ENCODE measurements at regions not wholly inside any gene's neighbourhood (a gene's known extent, or its start where the extent isn't known, plus 50 kb on each side); places are given as distances from the start of the nearest gene placed in this dataset.

DNA sequence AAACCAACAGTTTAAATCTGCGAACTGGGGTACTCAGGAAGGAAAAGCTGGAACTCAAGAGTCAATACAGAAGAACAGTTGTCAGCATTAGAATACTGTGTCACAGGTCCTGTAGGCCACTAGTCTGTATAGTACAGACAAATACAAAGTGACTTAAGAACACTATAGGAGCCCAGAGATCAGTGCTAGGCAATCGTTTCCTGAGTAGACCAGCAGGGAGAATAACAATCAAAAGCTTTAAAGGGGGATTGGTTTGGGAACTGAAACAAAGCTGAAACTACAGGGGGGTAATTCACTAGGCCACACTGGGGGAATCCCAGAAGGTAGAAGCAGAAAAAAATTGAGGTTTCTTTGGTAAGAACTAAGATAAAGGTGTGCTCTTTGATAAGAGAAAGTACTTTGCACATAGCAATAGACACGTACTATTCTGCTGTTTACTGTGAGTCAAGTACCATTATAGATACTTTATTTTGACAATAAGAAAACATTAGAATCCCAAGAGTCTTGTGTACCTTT, 339.7 kb downstream of the PCDH19 start:
- H3K4me2 ChIP-seq = no peak overlapping the region
- H4K20me1 ChIP-seq = 0 out of 22 replicates have a peak, but pooled peaks cover 0 to 3% (median 0%) of the 10 kb centered on the region in 11 experiments
- no peak overlapping the region for H3K27ac ChIP-seq
- H3K4me1 ChIP-seq = no peaks in the 10 kb centered on the region
- peaks cover 20 to 95% (median 81%) of the 10 kb centered on the region in 11 experiments for H3K27me3 ChIP-seq
- no peaks in the 10 kb centered on the region for H3K9me3 ChIP-seq (replicated peaks in 1 of 11)
- no peak overlapping the region for H3K9ac ChIP-seq
- no peaks in the 10 kb centered on the region for H3K36me3 ChIP-seq
- H3K4me3 ChIP-seq = no peak overlapping the region
- no peak for TF ChIP-seq Cebpa-rat (IDR thresholded peaks at IDR 0.05)

DNA sequence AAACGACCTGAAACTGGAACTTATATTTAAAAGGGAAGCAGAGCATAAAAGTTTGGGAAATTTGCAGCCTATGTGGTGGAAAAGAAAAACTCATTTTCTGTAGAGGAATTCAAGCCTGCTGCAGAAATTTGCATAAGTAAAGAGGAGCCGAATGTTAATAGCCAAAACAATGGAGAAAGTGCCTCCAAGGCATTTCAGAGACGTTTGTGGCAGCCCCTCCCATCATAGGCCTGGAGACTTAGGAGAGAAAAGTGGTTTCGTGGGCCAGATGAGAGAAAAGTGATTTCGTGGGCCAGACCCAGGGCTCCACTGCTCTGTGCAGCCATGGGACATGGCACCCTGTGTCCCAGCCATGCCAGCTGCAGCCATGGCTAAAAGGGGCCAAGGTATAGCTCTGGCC, 361.9 kb downstream of the PCDH19 start:
- H3K27ac ChIP-seq = no peak overlapping the region
- no peak overlapping the region for H3K4me2 ChIP-seq
- no peak overlapping the region for H3K9ac ChIP-seq
- H4K20me1 ChIP-seq = no peaks in the 10 kb centered on the region
- TF ChIP-seq Cebpa-rat (IDR thresholded peaks at IDR 0.05) = no peak
- H3K9me3 ChIP-seq (replicated peaks in 1 of 11) = 0 out of 22 replicates have a peak, but pooled peaks cover 0 to 3% (median 0%) of the 10 kb centered on the region in 11 experiments
- H3K27me3 ChIP-seq = peaks cover 30 to 67% (median 60%) of the 10 kb centered on the region in 11 experiments; a peak in 21 of 22 replicates
- H3K4me1 ChIP-seq = no peaks in the 10 kb centered on the region
- no peak overlapping the region for H3K4me3 ChIP-seq
- H3K36me3 ChIP-seq = no peaks in the 10 kb centered on the region

Measured in BLaER1 treated with 17β-estradiol and CSF1 and Interleukin-3, amounts not matched to agents 10 nM and 100 nM (cell line).